PC-3 (cell line): ENCODE measurements at regions not wholly inside any gene's neighbourhood (a gene's known extent, or its start where the extent isn't known, plus 50 kb on each side); places are given as distances from the start of the nearest gene placed in this dataset.

ENCODE experiments used
- EZH2 ChIP-seq: fragments of 300-600 bp; sonication (generic); IDR thresholded peaks from one replicate; pipeline ENCODE4 v1.6.1; 2017; ENCODE audit warnings: antibody characterized with exemption, mild to moderate bottlenecking, low read length; ENCODE audit not compliant: unreplicated experiment
- EZH2phosphoT487 ChIP-seq: fragments of 300-600 bp; sonication (generic); IDR thresholded peaks from 2 replicates; pipeline ENCODE4 v1.6.1; 2018; ENCODE audit warnings: mild to moderate bottlenecking, antibody characterized with exemption, low read length, borderline replicate concordance
- TF ChIP-seq, protein P1 (sequence below): fragments of 300-600 bp; sonication (generic); conservative IDR thresholded peaks from 2 replicates; pipeline ENCODE4 v1.5.1; 2017; ENCODE audit warnings: antibody characterized with exemption, low read depth, mild to moderate bottlenecking, low read length

DNA sequence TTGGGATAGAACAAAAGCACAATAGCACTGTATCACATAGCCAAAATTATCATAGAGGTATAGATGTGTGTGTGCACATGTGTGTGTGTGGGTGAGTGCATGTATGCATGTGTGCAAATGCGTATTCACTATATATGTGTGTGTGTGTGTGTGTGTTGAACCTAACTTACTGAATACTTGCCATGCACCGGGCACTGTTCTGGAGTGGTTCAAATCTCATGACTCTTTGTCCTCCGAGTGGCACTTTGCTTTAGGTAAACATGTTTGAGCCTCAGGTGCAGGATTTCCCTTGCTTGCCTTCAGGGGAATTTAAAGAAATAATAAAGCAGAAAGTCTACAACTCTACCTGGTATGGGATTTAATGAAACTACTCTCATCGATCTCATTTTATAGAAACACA, 183.5 kb upstream of the GDNF start:
- TF ChIP-seq EZH2phosphoT487 = no peak
- TF ChIP-seq, protein P1, sequence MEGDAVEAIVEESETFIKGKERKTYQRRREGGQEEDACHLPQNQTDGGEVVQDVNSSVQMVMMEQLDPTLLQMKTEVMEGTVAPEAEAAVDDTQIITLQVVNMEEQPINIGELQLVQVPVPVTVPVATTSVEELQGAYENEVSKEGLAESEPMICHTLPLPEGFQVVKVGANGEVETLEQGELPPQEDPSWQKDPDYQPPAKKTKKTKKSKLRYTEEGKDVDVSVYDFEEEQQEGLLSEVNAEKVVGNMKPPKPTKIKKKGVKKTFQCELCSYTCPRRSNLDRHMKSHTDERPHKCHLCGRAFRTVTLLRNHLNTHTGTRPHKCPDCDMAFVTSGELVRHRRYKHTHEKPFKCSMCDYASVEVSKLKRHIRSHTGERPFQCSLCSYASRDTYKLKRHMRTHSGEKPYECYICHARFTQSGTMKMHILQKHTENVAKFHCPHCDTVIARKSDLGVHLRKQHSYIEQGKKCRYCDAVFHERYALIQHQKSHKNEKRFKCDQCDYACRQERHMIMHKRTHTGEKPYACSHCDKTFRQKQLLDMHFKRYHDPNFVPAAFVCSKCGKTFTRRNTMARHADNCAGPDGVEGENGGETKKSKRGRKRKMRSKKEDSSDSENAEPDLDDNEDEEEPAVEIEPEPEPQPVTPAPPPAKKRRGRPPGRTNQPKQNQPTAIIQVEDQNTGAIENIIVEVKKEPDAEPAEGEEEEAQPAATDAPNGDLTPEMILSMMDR = no peak
- no peak for TF ChIP-seq EZH2
